ENCODE measurements at regions not wholly inside any gene's neighbourhood (a gene's known extent, or its start where the extent isn't known, plus 50 kb on each side); places are given as distances from the start of the nearest gene placed in this dataset.
"Not testable (repeated sequence)": the region's sequence is repeated elsewhere in the genome, so short reads cannot be mapped to it uniquely, and the experiment has no call there.

DNA sequence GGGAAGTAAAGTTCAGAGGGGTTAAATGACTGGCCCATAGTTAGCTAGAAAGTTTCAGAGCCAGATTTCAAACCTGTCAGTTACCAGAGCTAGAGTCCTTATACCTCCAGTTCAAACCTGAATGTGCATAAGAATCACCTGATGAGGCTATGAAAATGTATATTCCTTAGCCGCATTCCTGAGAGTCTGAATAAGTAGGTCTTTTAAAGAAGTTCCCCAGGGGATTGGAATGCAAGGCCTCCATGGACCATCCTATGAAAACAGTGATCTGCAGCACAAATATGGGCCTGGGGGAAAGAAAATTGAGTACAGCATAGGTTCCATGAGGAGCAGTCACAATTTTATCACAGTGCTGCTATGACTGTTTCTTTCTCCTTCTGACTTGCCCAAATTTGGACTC is 263.9 kb upstream of the CXorf66 start:
- no peaks in the 10 kb centered on the region for H3K4me1 ChIP-seq (ENCODE audit: low read depth, poor library complexity, severe bottlenecking)
- no peak overlapping the region for H3K27ac ChIP-seq
- no peak for TF ChIP-seq CTCF (conservative IDR thresholded peaks at IDR 0.05; ENCODE audit: low read depth, low read length)
- H2AFZ ChIP-seq (ENCODE audit: low read depth) = no peak overlapping the region
- no peaks in the 10 kb centered on the region for H4K20me1 ChIP-seq (ENCODE audit: insufficient read depth)
- H3K4me3 ChIP-seq (IDR thresholded peaks at IDR 0.05; ENCODE audit: insufficient read depth, low read depth, low read length) = no peak overlapping the region
- no peaks in the 10 kb centered on the region for H3K27me3 ChIP-seq (ENCODE audit: insufficient read depth, low read depth)
- no peak overlapping the region for H3K9ac ChIP-seq
- H3K36me3 ChIP-seq (ENCODE audit: insufficient read depth) = no peaks in the 10 kb centered on the region
- no peaks in the 10 kb centered on the region for H3K79me2 ChIP-seq (ENCODE audit: insufficient read depth, low read depth)
- no peak overlapping the region for H3K4me2 ChIP-seq

DNA sequence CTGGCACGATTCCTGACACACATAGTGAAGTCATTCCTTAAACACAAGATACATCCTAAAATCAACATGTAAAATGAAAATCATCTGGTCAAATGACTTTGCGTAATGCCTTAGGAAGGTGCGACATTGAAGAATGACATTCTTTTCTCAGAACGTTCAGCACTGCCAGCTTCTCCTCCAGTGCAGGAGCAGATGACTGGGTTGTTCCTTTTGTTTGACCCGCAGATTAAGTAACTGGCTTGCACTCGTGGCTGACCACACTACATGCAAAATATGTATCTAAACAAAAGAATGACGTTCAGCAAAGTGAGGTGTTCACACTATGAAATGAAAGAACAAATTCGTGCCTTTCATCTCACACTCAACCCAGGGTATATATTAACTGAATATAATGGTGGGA is 260.7 kb upstream of the CXorf66 start:
- H3K27me3 ChIP-seq (ENCODE audit: insufficient read depth, low read depth); H3K27ac ChIP-seq; H3K36me3 ChIP-seq (ENCODE audit: insufficient read depth); H3K4me1 ChIP-seq (ENCODE audit: low read depth, poor library complexity, severe bottlenecking); H4K20me1 ChIP-seq (ENCODE audit: insufficient read depth); H3K4me3 ChIP-seq (IDR thresholded peaks at IDR 0.05; ENCODE audit: insufficient read depth, low read depth, low read length); H2AFZ ChIP-seq (ENCODE audit: low read depth); H3K4me2 ChIP-seq; H3K79me2 ChIP-seq (ENCODE audit: insufficient read depth, low read depth); H3K9ac ChIP-seq: not testable (repeated sequence)

- not testable (repeated sequence) for H3K27me3 ChIP-seq (ENCODE audit: insufficient read depth, low read depth); H3K4me1 ChIP-seq (ENCODE audit: low read depth, poor library complexity, severe bottlenecking); H2AFZ ChIP-seq (ENCODE audit: low read depth); H3K79me2 ChIP-seq (ENCODE audit: insufficient read depth, low read depth); H3K36me3 ChIP-seq (ENCODE audit: insufficient read depth); H3K4me2 ChIP-seq; H3K9ac ChIP-seq; H3K27ac ChIP-seq; H4K20me1 ChIP-seq (ENCODE audit: insufficient read depth); H3K4me3 ChIP-seq (IDR thresholded peaks at IDR 0.05; ENCODE audit: insufficient read depth, low read depth, low read length)
These were observed 250.6 kb upstream of the CXorf66 start for GRCh38 chrX:140215894-140216293.

GRCh38 chrX:140214518-140214917 is 249.2 kb upstream of the CXorf66 start:
- not testable (repeated sequence) for H3K4me3 ChIP-seq (IDR thresholded peaks at IDR 0.05; ENCODE audit: insufficient read depth, low read depth, low read length); H3K36me3 ChIP-seq (ENCODE audit: insufficient read depth); H4K20me1 ChIP-seq (ENCODE audit: insufficient read depth); H3K79me2 ChIP-seq (ENCODE audit: insufficient read depth, low read depth); H3K27ac ChIP-seq; H3K27me3 ChIP-seq (ENCODE audit: insufficient read depth, low read depth); H3K4me2 ChIP-seq; H3K4me1 ChIP-seq (ENCODE audit: low read depth, poor library complexity, severe bottlenecking); H3K9ac ChIP-seq; H2AFZ ChIP-seq (ENCODE audit: low read depth)

DNA sequence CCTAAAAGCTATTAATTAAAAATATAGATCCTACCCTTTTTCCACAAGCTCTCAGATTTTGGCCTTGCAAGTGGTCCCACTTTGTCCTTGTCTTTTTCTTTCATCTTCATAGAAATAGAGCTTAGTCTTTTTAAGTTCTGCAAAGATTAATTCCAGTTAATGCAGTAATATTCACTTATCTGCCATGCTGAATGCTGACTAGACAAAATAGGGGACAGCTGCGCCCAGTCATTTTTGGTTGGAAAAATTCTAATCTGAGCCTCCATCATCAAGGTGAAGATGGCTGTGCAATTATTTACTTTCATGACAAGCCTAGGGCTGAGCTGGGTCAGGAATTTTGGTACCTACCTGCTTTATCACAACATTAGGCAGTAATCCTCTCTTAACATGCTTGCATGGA is 241.3 kb upstream of the CXorf66 start:
- H3K4me1 ChIP-seq (ENCODE audit: low read depth, poor library complexity, severe bottlenecking) = peaks cover 5% of the 10 kb centered on the region
- H3K9ac ChIP-seq = no peak overlapping the region
- H2AFZ ChIP-seq (ENCODE audit: low read depth) = no peak overlapping the region
- no peak overlapping the region for H3K27ac ChIP-seq
- TF ChIP-seq CTCF (conservative IDR thresholded peaks at IDR 0.05; ENCODE audit: low read depth, low read length) = no peak
- no peak overlapping the region for H3K4me3 ChIP-seq (IDR thresholded peaks at IDR 0.05; ENCODE audit: insufficient read depth, low read depth, low read length)
- H3K79me2 ChIP-seq (ENCODE audit: insufficient read depth, low read depth) = no peaks in the 10 kb centered on the region
- no peaks in the 10 kb centered on the region for H4K20me1 ChIP-seq (ENCODE audit: insufficient read depth)
- H3K27me3 ChIP-seq (ENCODE audit: insufficient read depth, low read depth) = no peaks in the 10 kb centered on the region
- H3K36me3 ChIP-seq (ENCODE audit: insufficient read depth) = no peaks in the 10 kb centered on the region
- H3K4me2 ChIP-seq = no peak overlapping the region

DNA sequence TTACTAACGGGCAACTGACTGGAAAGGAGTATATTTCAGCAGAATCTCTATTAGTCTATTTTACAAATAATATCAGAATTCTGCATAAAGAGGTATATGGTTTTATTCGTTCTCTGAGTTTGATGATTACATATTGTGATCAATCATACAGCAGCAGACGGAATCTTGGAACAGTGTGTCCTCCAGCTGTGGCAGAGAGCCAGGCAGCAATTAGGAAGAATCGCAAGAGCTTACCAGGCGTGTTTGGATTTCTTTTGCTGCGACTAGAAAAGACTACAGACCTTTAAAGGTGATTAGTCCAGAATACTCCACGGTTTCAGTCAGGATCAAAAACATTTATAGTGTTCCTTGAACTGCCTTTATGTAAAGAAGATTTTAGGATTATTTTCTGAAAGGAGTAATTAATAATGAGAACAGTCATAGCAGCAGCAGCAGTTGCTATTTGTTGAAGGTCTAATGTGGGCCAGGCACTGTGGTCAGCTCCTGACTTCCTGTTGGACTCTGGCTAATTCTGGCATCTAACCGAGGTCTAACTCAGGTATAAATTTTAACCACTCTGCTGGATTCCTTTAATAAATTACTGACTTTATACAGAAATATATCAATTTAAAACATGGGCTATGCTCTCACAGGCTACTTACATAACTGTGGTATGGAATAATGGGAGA is 225.3 kb upstream of the CXorf66 start:
- Histone ChIP-seq H3K36me3 (ENCODE audit: insufficient read depth) (no peaks in the 10 kb centered on the region), H3K4me2 (no peak overlapping the region), H2AFZ (ENCODE audit: low read depth) (no peak overlapping the region), H3K4me1 (ENCODE audit: low read depth, poor library complexity, severe bottlenecking) (no peaks in the 10 kb centered on the region), H3K4me3 (IDR thresholded peaks at IDR 0.05; ENCODE audit: insufficient read depth, low read depth, low read length) (no peak overlapping the region), H3K79me2 (ENCODE audit: insufficient read depth, low read depth) (no peaks in the 10 kb centered on the region), H3K27ac (no peak overlapping the region), H3K9ac (no peak overlapping the region), H4K20me1 (ENCODE audit: insufficient read depth) (no peaks in the 10 kb centered on the region), H3K27me3 (ENCODE audit: insufficient read depth, low read depth) (no peaks in the 10 kb centered on the region)
- TF ChIP-seq CTCF (conservative IDR thresholded peaks at IDR 0.05; ENCODE audit: low read depth, low read length) = no peak

All from KMS-11 (cell line).